ENCODE measurements at regions not wholly inside any gene's neighbourhood (a gene's known extent, or its start where the extent isn't known, plus 50 kb on each side); places are given as distances from the start of the nearest gene placed in this dataset.

DNA sequence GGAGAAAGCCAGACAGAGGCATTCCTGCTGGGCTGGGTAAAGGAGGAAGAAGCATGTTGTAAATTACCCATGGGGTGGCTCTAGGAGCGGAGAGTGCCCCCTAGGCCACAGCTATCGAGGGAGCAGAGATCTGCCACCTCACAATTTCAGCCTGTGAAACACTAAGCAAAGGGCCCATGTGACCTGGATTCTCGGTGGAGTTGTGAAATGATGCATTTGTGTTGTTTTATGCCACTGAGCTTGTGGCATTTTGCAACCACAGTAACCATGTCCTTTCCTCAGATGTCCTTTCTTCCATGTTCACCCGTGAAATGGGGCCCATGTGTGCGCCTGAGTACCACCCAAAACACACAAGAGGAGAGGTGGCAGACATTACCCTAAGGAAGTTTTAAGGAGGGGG, 159.3 kb downstream of the SYK start:
- CTCF ChIA-PET: no interaction called here
- DNase-seq (ENCODE audit: low spot score): no peak
- BruUV-seq (replicated peaks): no TSS peak
- intact Hi-C loops (cut with micrococcal nuclease; ENCODE audit: unreplicated experiment): no loop called here
- no peaks in the 10 kb centered on the region for H3K9me3 ChIP-seq (ENCODE audit: low read depth, low read length, poor library complexity, severe bottlenecking)
- TF ChIP-seq CTCF (conservative IDR thresholded peaks at IDR 0.05; ENCODE audit: low read depth, low read length) (no peak), EZH2 (IDR thresholded peaks at IDR 0.05; ENCODE audit: borderline replicate concordance, low read depth, low read length, poor library complexity, severe bottlenecking) (no peak)
- H3K27ac ChIP-seq (ENCODE audit: low read depth, low read length, poor library complexity, severe bottlenecking): no peak overlapping the region
- POLR2A ChIA-PET (ENCODE audit: low non-redundant PET): no interaction called here
- no peak overlapping the region for H3K4me3 ChIP-seq (ENCODE audit: low read depth, low read length, poor library complexity, severe bottlenecking)
- H3K4me1 ChIP-seq (ENCODE audit: insufficient read depth, low read length, poor library complexity, severe bottlenecking): no peaks in the 10 kb centered on the region
- H3K27me3 ChIP-seq (replicated peaks; ENCODE audit: insufficient read depth, low read depth, low read length, poor library complexity): peaks cover 4% of the 10 kb centered on the region
- H3K36me3 ChIP-seq (ENCODE audit: insufficient read depth, low read length, poor library complexity, severe bottlenecking): no peaks in the 10 kb centered on the region

DNA sequence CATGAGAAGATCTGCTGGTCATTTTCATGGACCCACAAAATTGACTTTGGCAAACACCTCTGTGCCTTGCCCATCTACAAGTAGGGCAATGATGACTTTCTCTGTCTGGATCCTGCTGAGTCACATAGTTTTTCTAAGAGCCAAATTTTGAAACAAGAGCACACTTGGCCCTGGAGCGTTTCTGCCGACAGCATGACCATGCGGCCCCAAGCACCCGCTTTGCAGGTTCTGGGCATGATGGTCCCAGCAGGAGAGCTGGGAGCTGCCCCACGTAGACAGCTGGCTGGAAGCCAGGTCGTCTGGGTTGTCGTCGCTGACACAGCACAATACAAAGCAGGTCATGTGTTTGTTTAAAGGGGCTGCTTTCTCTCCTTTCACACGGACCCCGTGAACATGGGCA, 159.8 kb downstream of the SYK start:
- DNase-seq (ENCODE audit: low spot score): no peak
- POLR2A ChIA-PET (ENCODE audit: low non-redundant PET): no interaction called here
- Histone ChIP-seq H3K9me3 (ENCODE audit: low read depth, low read length, poor library complexity, severe bottlenecking) (no peaks in the 10 kb centered on the region), H3K27me3 (replicated peaks; ENCODE audit: insufficient read depth, low read depth, low read length, poor library complexity) (peaks cover 4% of the 10 kb centered on the region), H3K27ac (ENCODE audit: low read depth, low read length, poor library complexity, severe bottlenecking) (no peak overlapping the region), H3K36me3 (ENCODE audit: insufficient read depth, low read length, poor library complexity, severe bottlenecking) (no peaks in the 10 kb centered on the region), H3K4me1 (ENCODE audit: insufficient read depth, low read length, poor library complexity, severe bottlenecking) (no peaks in the 10 kb centered on the region), H3K4me3 (ENCODE audit: low read depth, low read length, poor library complexity, severe bottlenecking) (no peak overlapping the region)
- BruUV-seq (replicated peaks): no TSS peak
- no peak for TF ChIP-seq CTCF (conservative IDR thresholded peaks at IDR 0.05; ENCODE audit: low read depth, low read length)
- TF ChIP-seq EZH2 (IDR thresholded peaks at IDR 0.05; ENCODE audit: borderline replicate concordance, low read depth, low read length, poor library complexity, severe bottlenecking): no peak
- intact Hi-C loops (cut with micrococcal nuclease; ENCODE audit: unreplicated experiment): no loop called here
- CTCF ChIA-PET: no interaction called here

DNA sequence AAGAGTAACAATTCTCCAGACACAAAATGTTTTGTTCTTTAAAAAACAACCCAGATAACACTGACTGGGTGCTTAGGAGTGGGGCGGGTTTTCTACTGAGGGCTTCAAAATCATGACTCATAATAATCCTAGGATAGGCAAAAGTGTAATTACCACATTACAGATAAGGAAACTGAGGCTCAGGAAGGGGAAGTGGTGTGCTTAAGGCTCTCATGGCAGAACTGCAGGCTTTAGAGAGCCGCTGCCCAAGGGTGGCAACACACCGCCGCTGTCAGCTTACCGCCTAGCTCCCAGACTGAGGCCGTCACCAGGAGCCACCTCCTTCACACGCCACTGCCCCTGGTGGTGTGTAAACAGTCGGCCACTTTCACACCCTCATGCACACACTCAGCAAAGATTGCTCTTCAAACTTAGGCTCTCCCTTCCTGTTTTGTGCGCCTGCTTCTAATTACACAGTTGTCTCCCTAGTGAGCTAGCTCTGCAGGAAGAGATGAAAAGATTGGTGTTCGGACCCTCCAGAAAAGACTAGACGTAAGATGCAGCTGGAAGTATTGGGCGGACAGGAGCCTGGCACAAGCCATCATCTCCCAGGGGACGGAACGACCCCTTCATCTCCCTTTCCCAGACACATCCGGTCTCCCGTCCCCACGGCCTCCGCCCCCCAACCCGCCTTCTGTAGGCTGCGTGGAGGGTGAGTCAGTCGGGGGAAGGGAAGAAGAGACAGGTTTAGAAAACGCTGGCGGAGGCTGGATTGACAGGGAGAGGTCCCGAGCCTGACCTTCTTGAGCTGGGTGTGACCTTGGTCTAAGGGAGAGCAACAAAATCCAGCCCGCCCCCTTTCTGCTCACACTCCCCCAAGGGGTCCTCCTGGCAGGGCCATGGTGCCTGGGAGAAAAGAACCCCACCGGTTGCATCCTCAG, 162.7 kb downstream of the SYK start:
- Histone ChIP-seq H3K9me3 (ENCODE audit: low read depth, low read length, poor library complexity, severe bottlenecking) (no peaks in the 10 kb centered on the region), H3K4me3 (ENCODE audit: low read depth, low read length, poor library complexity, severe bottlenecking) (no peak overlapping the region), H3K27ac (ENCODE audit: low read depth, low read length, poor library complexity, severe bottlenecking) (no peak overlapping the region), H3K27me3 (replicated peaks; ENCODE audit: insufficient read depth, low read depth, low read length, poor library complexity) (no peaks in the 10 kb centered on the region), H3K4me1 (ENCODE audit: insufficient read depth, low read length, poor library complexity, severe bottlenecking) (no peaks in the 10 kb centered on the region), H3K36me3 (ENCODE audit: insufficient read depth, low read length, poor library complexity, severe bottlenecking) (no peaks in the 10 kb centered on the region)
- DNase-seq (ENCODE audit: low spot score): no peak
- ChIA-PET POLR2A (ENCODE audit: low non-redundant PET) (no interaction called here), CTCF (no interaction called here)
- intact Hi-C loops (cut with micrococcal nuclease; ENCODE audit: unreplicated experiment): no loop called here
- TF ChIP-seq EZH2 (IDR thresholded peaks at IDR 0.05; ENCODE audit: borderline replicate concordance, low read depth, low read length, poor library complexity, severe bottlenecking): no peak
- TF ChIP-seq CTCF (conservative IDR thresholded peaks at IDR 0.05; ENCODE audit: low read depth, low read length): no peak
- BruUV-seq (replicated peaks): no TSS peak
